LHCN-M2 (cell line): ENCODE measurements at regions not wholly inside any gene's neighbourhood (a gene's known extent, or its start where the extent isn't known, plus 50 kb on each side); places are given as distances from the start of the nearest gene placed in this dataset.

Experiments used
- DNase-seq: peaks from one replicate; pipeline ENCODE4 v3.0.0-alpha.2; 2012; ENCODE audit warnings: low read depth

GRCh38 chrX:9195199-9195880, 161.4 kb upstream of the FAM9B start:
- DNase-seq: no peak

- peak; percentile 77 for DNase-seq
Observed at GRCh38 chrX:9196961-9197640, 163.2 kb upstream of the FAM9B start.

- DNase-seq: peak; percentile 40
Observed at GRCh38 chrX:9204560-9204959, 170.6 kb upstream of the FAM9B start.

- no peak for DNase-seq
Observed at GRCh38 chrX:9205599-9206223, 171.8 kb upstream of the FAM9B start.

- DNase-seq: no peak
Observed at GRCh38 chrX:9207142-9207541, 173.2 kb upstream of the FAM9B start.

- no peak for DNase-seq
Observed at GRCh38 chrX:9211269-9211668, 177.3 kb upstream of the FAM9B start.

GRCh38 chrX:9221781-9222180, 187.9 kb upstream of the FAM9B start:
- DNase-seq: no peak

- DNase-seq: no peak
Observed at GRCh38 chrX:9222299-9222698, 188.4 kb upstream of the FAM9B start.

GRCh38 chrX:9227276-9227675, 193.3 kb upstream of the FAM9B start:
- DNase-seq: no peak

GRCh38 chrX:9231491-9231890, 197.6 kb upstream of the FAM9B start:
- peak; percentile 72 for DNase-seq

GRCh38 chrX:9233141-9233540, 199.2 kb upstream of the FAM9B start:
- no peak for DNase-seq

GRCh38 chrX:9234315-9234714, 200.4 kb upstream of the FAM9B start:
- no peak for DNase-seq

- no peak for DNase-seq
Observed at GRCh38 chrX:9235722-9236121, 201.8 kb upstream of the FAM9B start.

GRCh38 chrX:9240956-9241355, 207.0 kb upstream of the FAM9B start:
- no peak for DNase-seq

- no peak for DNase-seq
Observed at GRCh38 chrX:9241427-9241826, 207.5 kb upstream of the FAM9B start.

- no peak for DNase-seq
Observed at GRCh38 chrX:9249051-9249846, 215.3 kb upstream of the FAM9B start.

GRCh38 chrX:9252182-9252581, 212.7 kb upstream of the TBL1X start:
- no peak for DNase-seq

GRCh38 chrX:9253211-9253610, 211.6 kb upstream of the TBL1X start:
- no peak for DNase-seq

- DNase-seq: no peak
Observed at GRCh38 chrX:9257718-9258420, 207.0 kb upstream of the TBL1X start.

- no peak for DNase-seq
Observed at GRCh38 chrX:9258421-9259104, 206.3 kb upstream of the TBL1X start.

- DNase-seq: no peak
Observed at GRCh38 chrX:9260603-9261002, 204.3 kb upstream of the TBL1X start.
